SKM-1 treated with dmso at 0.1 percent for 144 hours (cell line): ENCODE measurements at regions not wholly inside any gene's neighbourhood (a gene's known extent, or its start where the extent isn't known, plus 50 kb on each side); places are given as distances from the start of the nearest gene placed in this dataset.

Experiments used
- DNase-seq: peaks from one replicate; lab custom pipeline; 2025; ENCODE audit not compliant: unreplicated experiment; lab: John Stamatoyannopoulos, UW

GRCh38 chr19:30910485-30911240 is 438.6 kb downstream of the TSHZ3 start:
- no peak for DNase-seq

- DNase-seq: no peak
Observed at GRCh38 chr19:30909216-30909615, 440.0 kb downstream of the TSHZ3 start.

GRCh38 chr19:30908262-30908771 is 440.9 kb downstream of the TSHZ3 start:
- no peak for DNase-seq

- no peak for DNase-seq
Observed at GRCh38 chr19:30906871-30907270, 442.4 kb downstream of the TSHZ3 start.

DNA sequence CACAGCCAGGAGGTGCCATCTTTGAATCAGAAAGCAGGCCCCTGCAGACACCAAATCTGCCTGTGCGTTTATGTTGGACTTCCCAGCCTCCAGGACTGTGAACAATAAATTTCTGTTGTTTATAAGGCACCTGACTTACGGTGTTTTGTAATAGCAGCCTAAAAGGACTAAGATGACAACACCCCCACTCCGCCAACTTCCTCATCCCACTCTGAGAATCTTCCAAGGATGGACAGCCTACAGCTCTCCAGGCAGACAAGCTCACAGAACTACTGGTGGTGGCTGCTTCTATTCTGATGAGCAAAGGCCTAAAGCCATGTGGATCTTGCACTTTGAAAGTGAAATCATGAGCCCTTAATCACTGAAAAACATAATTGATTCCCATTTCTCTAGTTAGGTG is 449.2 kb downstream of the TSHZ3 start:
- DNase-seq: no peak

GRCh38 chr19:30898353-30899103 is 450.7 kb downstream of the TSHZ3 start:
- DNase-seq: no peak

DNA sequence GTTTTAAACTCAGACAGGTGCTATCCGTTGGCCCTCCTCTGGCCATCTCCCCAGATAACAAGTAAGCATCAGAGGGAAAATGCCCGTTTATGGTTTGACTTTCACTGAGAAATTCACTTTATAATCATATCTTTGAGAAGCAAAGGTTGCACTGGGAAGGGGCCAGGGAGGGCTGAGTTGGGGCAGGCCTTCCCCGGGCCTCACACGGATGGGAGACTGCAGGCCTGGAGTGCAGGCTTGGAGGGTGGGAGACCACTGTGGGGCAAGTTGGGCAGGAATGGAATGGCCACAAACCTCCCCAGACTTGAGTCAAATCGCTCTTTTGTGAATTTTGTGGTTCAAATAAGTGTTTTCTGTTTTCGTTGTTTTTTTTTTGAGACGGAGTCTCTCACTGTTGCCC is 451.7 kb downstream of the TSHZ3 start:
- DNase-seq: no peak

DNA sequence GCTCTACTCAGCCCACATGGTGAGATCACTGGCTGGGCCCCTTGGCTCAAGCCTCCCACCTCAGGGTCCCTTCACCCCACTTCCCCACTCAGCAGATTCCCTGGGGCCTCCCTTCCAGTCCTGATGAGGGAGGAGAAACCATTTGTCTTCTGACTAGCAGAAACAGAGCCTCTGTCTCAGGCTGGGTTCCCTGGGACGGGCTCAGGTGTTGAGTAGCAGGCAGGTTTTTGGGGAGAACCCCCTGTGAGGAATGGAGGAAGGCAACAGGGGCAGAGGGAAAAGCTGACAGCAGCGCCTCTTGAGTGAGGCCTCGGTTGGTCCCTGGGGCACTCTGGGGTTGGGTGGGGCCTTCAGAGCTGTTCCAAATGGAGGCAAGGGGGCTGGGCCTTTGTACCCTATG is 452.2 kb downstream of the TSHZ3 start:
- DNase-seq: no peak

- DNase-seq: no peak
Observed at GRCh38 chr19:30896554-30896953, 452.7 kb downstream of the TSHZ3 start.

- DNase-seq: no peak
Observed at GRCh38 chr19:30895946-30896345, 453.3 kb downstream of the TSHZ3 start.

- no peak for DNase-seq
Observed at GRCh38 chr19:30891051-30891450, 458.2 kb downstream of the TSHZ3 start.

DNA sequence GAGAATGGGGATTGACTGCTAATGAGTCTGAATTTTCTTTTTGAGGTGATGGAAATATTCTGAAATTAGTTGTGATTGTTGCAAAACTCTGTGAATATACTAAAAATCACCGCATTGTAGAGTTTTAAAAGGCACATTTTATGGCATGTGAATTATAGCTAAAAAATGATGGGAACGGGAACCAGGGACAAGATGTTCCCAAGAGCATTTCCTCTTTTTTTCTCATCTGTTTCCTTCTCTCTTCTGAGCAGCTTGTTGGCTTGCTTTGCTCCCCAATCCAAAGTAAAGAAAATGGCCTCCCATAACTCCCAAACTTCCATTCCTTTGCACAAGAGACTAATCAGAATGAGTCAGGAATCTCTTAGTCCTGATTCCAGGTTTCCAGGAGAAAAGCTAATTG is 459.2 kb downstream of the TSHZ3 start:
- no peak for DNase-seq

GRCh38 chr19:30888937-30889336 is 460.3 kb downstream of the TSHZ3 start:
- no peak for DNase-seq

- no peak for DNase-seq
Observed at GRCh38 chr19:30887042-30887441, 462.2 kb downstream of the TSHZ3 start.

DNA sequence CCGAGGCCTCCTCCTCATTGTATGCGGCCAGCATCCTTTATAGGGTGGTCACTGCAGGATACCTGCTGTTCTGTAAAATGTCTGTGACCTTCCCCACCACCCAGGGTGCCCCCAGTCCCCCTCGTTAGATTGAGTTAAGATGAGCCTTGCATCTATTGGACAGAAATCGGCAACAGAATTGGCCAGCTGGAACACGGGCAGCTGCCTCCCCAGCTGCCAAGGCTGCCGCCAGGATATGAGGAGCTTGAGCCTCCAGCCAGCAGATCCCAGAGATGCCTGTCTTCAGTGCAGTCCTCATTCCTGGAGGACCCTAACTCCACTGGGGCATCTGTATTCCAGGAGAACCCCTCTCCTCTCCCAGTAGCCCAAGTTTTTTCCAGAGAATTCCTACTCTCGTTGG is 463.0 kb downstream of the TSHZ3 start:
- DNase-seq: no peak

DNA sequence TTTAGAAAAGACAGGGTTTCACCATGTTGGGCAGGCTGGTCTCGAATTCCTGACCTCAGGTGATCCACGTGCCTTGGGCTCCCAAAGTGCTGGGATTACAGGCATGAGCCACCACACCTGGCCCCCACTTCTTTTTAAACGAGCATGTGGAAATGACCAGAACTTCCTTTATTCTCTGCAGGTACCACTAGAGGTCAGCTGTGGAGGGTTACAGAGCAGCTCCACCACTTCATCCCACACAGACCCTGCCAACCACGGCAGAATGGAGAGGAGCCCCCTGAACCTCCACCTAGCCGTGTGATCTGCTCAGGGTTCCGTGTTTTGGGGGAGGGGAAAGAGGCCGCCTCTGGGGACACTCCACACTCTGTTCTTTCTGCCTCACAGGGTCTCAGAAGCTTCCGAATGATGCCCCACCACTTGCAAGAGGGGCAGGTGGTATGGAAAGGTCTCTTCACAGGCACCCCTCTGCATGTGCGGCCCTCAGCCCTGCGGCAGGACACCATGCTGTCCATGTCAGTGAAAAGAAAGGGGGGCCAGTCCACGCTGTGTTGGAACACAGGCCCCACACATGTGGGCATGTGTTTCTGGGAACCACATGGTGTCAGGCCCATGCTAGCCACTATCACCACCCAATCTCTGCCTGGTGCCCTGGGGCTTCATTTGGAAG is 465.0 kb downstream of the TSHZ3 start:
- DNase-seq: no peak

GRCh38 chr19:30883071-30883470 is 466.2 kb downstream of the TSHZ3 start:
- no peak for DNase-seq

- no peak for DNase-seq
Observed at GRCh38 chr19:30882411-30883005, 466.7 kb downstream of the TSHZ3 start.

GRCh38 chr19:30881930-30882329 is 467.3 kb downstream of the TSHZ3 start:
- no peak for DNase-seq

DNA sequence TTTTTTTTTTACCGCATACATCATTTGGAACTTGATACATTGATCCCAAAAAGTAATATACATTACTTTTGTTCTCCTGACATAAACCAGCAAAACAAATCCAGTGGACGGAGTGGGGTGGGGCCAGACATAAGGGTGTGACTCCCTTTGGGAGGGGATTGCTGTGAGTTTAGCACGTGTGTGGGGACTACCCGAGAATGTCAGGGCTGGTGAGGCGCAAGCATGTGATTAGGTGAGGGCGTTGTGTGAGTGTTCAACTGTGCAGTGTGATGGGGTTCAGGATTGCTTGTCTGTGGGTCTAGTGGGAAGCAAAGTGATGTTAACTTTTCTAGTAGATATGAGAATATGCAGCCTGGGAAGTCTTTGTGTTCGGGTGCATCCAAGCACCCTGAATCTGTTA is 468.0 kb downstream of the TSHZ3 start:
- DNase-seq: no peak

- no peak for DNase-seq
Observed at GRCh38 chr19:30880551-30880950, 468.7 kb downstream of the TSHZ3 start.
